ENCODE measurements at regions not wholly inside any gene's neighbourhood (a gene's known extent, or its start where the extent isn't known, plus 50 kb on each side); places are given as distances from the start of the nearest gene placed in this dataset.
A peak's percentile ranks its signal among the peaks of the same experiment; 100 is the strongest.

GRCh38 chr2:238555786-238556542 lies 129.2 kb downstream of the ASB1 start:
- Histone ChIP-seq H3K9me3 (ENCODE audit: control insufficient read depth, insufficient read depth, low read depth, low read length) (no peaks in the 10 kb centered on the region), H3K27ac (ENCODE audit: extremely low read depth, low read depth, low read length) (no peak overlapping the region), H3K4me1 (ENCODE audit: control insufficient read depth, insufficient read depth, low read length) (no peaks in the 10 kb centered on the region), H3K36me3 (ENCODE audit: control insufficient read depth in 2 of 2, insufficient read depth in 1 of 2, low read length in 2 of 2) (no peaks in the 10 kb centered on the region), H3K4me3 (ENCODE audit: low read depth, low read length) (no peak overlapping the region)
- POLR2A ChIA-PET, result no interaction called here
- TF ChIP-seq REST (tag by site-specific recombination; IDR thresholded peaks at IDR 0.05), result peak; percentile 39; the same call in 1 of the 2 replicates
- no peak for TF ChIP-seq TRIM28 (IDR thresholded peaks at IDR 0.05; ENCODE audit: borderline replicate concordance, low read length)
- TF ChIP-seq ZNF621 (tag by site-specific recombination; IDR thresholded peaks at IDR 0.05), result no peak
- TF ChIP-seq CTCF (tag by site-specific recombination; IDR thresholded peaks at IDR 0.05), result no peak
- no peak for TF ChIP-seq ZBTB49 (tag by site-specific recombination; IDR thresholded peaks at IDR 0.05; ENCODE audit: low read depth)
- TF ChIP-seq GLIS1 (tag by site-specific recombination; IDR thresholded peaks at IDR 0.05), result no peak
- TF ChIP-seq ZSCAN16 (tag by site-specific recombination; IDR thresholded peaks at IDR 0.05), result no peak
- no peak for TF ChIP-seq ZNF561 (tag by site-specific recombination; IDR thresholded peaks at IDR 0.05; ENCODE audit: borderline replicate concordance)
- TF ChIP-seq ZNF16 (tag by site-specific recombination; IDR thresholded peaks at IDR 0.05; ENCODE audit: low read depth), result no peak
- 0 out of 2 replicates have a peak, but pooled peaks have one; percentile 57 for TF ChIP-seq ZNF521 (tag by site-specific recombination; IDR thresholded peaks at IDR 0.05)
- no peak for TF ChIP-seq ZNF560 (tag by site-specific recombination; IDR thresholded peaks at IDR 0.05; ENCODE audit: borderline replicate concordance)
- TF ChIP-seq ZNF501 (tag by site-specific recombination; IDR thresholded peaks at IDR 0.05), result no peak
- peak; percentile 94 for TF ChIP-seq ZSCAN4 (tag by site-specific recombination; IDR thresholded peaks at IDR 0.05)
- TF ChIP-seq ZNF391 (tag by site-specific recombination; IDR thresholded peaks at IDR 0.05; ENCODE audit: borderline replicate concordance, low read depth), result no peak
- TF ChIP-seq YY2 (tag by site-specific recombination; IDR thresholded peaks at IDR 0.05), result no peak
- no peak for TF ChIP-seq PRDM10 (tag by site-specific recombination; IDR thresholded peaks at IDR 0.05)
- no peak for TF ChIP-seq SP2 (tag by site-specific recombination; IDR thresholded peaks at IDR 0.05)
- CTCF ChIA-PET, result interaction anchor here (0.5 kb wide), 1 partner anchor 140 kb away, joined by 4 read pairs; no protein-coding TSS in a partner anchor
